ENCODE measurements at regions not wholly inside any gene's neighbourhood (a gene's known extent, or its start where the extent isn't known, plus 50 kb on each side); places are given as distances from the start of the nearest gene placed in this dataset.
A peak's percentile ranks its signal among the peaks of the same experiment; 100 is the strongest.

GRCh38 chr6:138580040-138580439, 80.7 kb upstream of the NHSL1 start:
- no peak for DNase-seq

- no peak for DNase-seq
Observed at GRCh38 chr6:138580801-138581200, 81.5 kb upstream of the NHSL1 start.

DNA sequence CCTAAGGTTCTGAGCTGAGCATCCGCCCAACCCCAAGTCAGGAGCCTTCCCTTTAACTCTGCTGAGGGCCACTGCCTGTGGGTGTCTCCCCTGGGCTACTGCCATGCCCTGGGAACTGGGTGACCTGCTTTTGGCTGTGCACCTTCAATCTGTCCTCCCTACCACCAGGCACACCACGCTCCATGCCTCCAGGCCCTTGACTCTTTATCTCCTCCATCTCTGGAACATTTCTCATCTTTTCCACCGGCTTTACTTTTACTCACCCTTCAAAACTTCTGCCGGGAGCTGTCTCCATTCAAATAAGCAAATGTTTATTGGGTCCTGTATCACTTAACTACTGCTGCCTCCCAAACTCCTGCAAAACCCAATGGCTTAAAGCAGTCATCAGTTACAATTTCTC, 83.3 kb upstream of the NHSL1 start:
- DNase-seq: no peak

DNA sequence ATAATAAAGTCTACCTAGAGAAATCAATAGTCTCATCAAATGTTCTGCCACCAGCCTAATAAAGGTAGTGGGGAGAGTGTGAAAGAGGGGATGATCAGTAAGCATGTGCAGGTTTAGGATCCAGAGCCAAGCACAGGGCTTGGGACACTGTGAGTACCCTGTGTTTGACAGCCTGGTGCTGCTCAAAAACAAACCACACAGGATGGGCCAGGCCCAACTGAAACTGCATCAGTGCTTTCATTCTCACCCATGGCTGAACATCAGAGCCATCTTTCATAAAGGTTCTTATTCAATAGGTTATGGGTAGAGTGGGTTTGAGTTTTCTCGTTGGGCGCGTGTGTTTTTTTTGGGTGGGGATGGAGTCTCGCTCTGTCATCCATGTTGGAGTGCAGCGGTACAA, 87.3 kb upstream of the NHSL1 start:
- DNase-seq: no peak

DNA sequence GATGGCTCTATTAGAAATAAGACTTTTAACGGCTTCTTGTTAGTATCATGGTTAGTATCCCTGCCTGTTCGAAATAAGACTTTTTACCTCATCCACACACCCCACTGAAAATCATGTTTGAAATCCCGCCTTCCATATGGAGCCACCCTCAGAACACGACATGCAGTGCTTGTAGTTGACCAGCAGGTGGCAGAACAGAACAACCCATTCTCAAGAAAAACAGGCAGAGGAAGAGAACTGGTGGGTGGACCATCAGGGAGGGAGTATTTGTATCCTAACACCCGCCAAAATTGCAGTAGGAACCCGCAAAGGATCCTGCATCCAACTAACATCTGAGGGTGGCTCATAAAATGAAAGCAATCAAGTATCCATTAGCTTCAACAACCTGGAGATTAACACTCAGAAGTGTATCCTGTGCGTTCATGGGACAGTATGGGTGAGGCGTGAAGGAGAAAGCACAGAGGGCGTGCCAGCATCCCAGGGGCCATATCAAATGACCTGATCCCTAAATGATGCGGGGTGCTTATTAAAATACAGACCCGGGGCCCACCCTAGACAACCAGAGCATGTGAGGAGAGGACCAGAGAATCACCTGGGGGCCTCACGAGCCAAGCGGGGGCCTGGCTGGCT, 89.6 kb upstream of the NHSL1 start:
- peak; percentile 28 to 55 for DNase-seq

DNA sequence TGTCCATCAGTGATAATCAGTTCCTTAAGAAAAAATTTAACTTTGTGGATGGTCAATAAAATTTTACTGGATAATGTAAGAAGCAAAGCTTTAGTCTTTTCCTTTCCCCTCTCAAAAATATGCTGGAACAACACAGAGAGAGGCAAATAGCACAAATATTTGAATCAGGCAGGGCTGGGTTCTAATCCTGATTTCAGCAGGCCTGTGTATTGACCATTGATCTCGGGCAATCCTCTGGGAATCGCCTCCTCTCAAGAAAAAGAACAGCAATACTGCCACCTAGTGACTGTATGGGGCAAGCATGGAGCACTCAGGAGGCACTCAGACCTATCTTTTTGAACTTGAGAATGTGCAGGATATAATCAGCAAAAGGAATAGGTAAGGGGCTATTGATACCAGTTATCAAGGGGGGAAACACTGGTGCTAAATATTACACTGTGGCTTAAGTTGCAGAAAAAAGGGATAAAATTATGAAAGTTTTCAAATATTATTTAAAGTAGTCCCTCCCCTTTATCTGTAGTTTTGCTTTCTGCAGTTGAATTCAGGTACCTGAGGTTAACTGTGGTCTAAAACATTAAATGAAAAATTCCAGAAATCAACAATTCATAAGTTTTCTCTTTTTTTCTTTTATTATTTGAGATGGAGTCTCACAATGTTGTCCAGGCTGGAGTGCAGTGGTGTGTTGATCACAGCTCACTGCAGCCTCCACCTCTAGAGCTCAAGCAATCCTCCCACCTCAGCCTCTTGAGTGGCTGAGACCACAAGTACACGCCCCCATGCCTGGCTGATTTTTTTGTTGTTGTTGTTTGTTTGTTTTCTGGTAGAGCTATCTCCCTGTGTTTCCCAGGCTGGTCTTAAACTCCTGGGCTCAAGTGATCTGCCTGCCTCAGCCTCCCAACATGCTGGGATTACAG, 91.8 kb upstream of the NHSL1 start:
- DNase-seq: peak; percentile 25 to 59

- DNase-seq: no peak
Observed at GRCh38 chr6:138592749-138593123, 93.4 kb upstream of the NHSL1 start.

- peak in 1 of 2 donors; percentile 17 for DNase-seq
Observed at GRCh38 chr6:138593124-138593877, 94.0 kb upstream of the NHSL1 start.

DNA sequence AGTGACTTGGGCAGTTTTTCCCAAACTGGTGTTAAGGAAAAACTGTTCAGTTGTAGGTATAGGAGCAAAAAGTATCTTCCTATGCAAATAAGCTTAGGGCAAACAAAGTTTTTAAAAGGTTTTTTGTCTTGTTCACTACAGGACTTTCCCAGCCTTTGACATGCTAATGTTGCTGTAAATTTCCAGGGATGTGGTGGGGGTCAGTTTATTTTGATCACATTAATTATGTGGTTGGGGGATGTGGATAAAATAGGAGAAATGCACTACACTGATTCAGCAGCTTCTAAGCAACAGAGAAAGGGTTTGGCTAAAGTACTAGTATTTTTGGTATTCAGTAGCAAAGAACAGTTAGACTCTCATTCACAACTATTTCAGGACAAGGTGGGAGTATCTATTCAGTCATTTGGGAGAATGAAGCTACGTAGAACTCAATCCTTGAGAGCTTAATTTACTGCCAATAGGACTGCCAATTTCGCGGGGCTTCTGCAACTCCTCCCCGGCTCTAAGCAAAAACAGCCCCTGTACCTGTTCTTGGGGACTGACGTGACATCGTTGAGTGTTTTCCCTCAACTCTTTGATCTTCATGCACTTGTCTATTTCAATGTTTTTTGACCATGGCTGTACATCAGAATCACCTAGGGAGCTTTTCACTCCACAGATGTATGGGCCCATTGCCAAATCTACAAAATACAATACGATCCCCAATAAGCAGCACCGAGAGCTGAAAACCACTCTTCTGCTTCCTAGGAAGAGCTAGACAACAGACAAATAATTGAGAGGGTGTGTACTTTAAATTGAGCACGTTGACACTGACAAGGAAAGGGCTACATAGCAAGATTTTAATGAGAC, 94.8 kb upstream of the NHSL1 start:
- no peak for DNase-seq

DNA sequence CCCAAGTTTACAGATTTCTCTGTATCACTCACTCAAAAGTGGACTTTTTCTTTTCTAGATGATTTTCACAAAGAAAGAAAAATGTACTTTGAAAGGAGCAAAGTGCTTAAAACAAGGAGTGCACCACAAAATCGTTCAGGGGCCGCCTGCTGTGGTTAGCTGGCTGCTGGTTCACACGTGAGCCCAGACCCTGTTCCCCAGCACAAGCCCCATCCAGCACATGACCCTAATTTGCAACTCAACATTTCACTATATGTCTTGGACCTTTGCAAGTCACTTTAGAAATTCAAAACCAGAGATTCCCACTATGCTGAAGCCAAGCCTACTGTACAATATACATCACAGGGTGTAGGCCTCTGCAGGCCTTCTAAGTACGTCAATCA, 95.5 kb upstream of the NHSL1 start:
- DNase-seq: no peak

DNA sequence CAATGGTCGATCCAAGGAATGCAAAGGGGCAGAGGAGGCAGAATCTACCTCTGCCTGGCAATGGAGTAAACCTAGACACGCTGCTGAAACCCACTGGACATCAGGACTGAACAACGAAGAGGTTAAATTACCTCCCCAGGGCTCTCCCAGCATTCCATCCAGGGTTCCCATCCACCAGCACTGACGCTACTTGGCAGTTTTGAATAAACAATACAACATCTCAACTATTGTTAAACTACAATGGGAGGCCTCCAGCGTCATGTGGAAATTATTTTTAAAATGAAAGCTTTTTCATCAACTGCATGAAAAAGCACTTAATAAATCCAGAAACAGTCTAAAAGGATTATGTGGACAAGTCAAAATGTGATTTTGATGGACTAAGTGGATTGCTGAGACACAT, 96.8 kb upstream of the NHSL1 start:
- DNase-seq: no peak

DNA sequence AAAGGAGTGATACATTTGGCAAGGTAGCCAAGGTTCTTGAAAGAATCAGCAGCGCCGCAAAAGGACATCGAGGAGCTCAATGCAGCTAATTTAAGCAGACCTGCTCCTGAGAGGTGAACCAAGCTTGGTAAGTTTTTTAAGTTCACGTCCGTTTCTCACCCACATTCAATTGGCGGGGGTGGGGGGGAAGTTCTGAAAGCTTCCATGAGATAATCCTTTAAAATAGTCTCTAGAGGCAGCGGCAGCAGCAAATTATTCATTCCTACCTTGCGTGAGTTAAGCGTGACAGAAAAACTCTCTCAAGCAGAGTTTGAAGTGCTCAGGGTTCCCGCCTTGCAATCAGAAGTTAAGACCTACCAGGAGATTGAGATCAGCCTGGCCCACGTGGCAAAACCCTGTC, 97.3 kb upstream of the NHSL1 start:
- no peak for DNase-seq

- no peak for DNase-seq
Observed at GRCh38 chr6:138597336-138597735, 98.0 kb upstream of the NHSL1 start.

DNA sequence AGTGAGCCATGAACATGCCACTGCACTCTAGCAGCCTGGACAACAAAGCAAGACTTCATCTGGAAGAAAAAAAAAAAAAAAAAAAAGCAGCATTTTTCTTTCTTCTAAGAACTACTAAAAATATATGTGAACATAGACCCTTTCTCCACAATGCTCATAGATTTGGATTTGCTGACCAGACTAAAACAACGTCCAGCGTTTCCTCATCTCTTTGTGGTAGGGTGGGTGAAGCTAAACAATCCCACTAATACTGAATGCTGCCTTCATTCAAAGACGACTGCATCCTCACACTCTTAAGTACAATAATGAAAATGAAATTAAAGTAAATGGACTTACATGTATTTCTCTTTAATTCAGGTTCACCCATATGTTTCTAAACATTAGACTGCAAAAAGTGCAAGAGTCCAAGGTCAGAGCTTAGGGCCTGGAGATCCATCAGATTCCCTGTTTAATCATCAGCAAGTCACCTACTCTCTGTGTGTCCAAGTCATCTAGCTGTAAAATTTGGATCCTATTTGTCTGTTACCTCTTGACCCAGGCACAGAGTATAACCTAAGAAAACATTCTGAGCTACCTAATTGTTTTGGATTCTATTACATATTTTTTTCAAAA, 99.4 kb upstream of the NHSL1 start:
- no peak for DNase-seq

DNA sequence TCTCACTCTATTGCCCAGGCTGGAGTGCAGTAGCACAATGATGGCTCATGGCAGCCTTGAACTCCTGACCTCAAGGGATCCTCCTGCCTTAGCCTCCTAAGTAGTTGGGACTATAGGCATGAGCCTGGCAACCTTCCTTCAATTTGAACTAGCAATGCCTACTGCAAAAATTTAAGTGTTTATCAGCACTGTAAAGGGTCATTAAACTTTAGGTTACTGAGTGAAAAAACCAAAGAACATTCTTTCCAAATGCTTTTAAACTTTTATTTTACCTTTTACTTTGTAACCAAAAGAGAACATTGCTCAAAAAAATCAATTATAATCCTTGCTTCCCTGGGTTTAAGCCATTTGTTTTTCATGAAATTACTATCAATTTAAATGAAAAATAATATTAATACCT, 101.0 kb upstream of the NHSL1 start:
- no peak for DNase-seq

GRCh38 chr6:138600726-138601125, 101.4 kb upstream of the NHSL1 start:
- DNase-seq: no peak

DNA sequence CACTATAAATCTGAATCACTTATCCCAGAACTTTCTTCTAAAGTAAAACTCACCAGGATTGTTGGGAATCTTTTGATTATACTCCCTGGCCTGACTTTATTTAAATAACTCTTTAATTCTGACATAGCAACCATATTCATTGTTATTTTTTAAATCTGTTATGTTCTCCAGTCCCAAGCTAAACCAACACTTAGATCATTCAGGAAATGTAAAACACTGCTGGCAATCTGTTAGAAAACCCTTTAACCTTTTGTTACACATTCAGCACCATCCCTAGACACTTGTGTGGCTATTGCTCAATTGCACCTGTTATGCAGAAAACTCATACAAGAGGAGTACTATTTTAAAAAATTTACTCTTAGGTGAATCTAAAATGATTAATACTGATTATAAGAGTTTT, 101.8 kb upstream of the NHSL1 start:
- DNase-seq: no peak

GRCh38 chr6:138605958-138606357, 106.7 kb upstream of the NHSL1 start:
- no peak for DNase-seq

DNA sequence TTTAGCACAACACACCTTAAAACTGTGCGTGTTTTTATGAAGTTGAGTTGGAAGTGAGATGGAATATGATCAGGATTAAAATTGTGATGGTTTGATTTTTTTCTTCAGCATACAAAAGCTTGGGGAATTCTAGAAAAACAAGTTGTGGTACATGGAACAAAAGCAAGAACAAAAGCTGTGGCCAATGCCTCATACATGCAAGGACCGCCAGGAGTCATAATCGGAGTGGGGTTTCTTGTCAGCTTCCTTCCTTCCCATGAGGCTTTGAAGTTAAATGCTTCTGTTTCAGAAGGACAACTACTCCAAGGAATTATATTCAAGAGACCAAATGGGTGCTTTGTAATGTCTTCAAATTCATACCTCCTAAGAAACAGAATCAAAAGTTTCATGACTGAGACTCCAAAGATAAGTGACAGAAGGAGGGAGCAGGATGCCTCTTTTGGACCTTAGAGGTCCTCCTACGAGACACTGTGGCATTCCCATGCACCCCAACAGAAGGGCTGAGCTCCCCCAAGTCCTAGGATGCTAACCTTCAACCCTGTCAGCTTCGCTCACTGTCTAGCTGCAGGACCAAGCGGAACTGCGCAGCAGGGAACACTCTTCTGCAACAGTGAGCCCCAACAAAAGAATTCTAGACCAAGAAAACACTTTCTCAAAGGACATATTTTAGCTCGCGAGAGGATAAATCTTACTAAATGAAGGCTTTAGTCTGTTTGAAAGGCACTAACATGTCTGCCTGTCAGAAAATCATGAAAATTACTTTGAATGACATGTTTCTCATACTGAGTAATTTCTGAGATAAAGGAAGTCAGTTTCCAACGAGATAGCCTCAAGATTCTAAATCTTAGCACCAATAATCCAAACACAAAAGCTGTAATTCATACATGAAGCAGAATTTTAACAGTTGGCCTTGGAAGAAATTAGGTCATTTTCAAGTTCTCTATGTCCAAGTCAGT, 108.5 kb upstream of the NHSL1 start:
- peak in 1 of 2 donors; percentile 3 for DNase-seq

DNA sequence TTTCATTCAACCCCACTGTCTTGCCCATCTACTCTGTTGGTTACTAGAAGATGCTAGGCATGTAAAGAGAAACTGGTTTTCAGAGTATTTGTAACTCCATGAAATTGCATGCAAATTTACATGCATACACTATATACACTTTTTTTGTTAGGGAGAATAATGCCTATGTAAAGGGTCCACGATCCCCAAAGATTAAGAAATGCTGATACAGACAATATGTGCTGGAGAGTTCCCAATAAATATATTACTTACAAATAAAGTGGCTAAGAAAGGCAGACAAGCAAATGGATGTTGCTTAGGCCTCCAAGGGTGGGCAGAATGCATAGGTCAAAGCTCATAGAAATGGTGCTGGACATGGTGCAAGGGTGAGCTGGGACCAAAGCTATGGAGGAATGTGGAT, 109.6 kb upstream of the NHSL1 start:
- no peak for DNase-seq

DNA sequence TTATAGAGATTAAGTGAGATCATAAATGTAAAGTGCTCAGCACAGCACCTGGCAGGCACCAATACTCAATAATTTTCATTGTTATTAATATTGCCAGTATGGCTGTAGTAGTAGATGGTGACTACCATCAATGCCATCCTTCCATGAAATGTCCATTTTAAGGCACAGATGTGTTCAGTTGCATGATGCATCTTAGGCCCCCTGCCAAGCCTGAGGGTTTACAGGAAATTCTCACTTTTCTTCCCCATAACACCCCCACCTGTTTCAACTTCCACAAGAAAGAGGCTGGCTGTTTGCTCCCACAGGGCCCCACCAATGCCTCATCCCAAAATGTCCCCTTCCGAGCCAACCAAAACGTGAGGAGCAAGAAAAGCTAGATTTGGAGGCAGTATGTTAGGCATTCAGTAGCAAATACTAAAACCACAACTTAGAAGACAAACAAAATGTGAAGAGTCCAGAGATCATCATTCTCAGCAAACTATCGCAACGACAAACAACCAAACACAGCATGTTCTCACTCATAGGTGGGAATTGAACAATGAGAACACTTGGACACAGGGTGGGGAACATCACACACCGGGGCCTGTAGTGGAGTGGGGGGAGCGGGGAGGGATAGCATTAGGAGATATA, 110.6 kb upstream of the NHSL1 start:
- no peak for DNase-seq
